Renal cortex interstitium (tissue), 11 donors: ENCODE measurements at regions not wholly inside any gene's neighbourhood (a gene's known extent, or its start where the extent isn't known, plus 50 kb on each side); places are given as distances from the start of the nearest gene placed in this dataset.

Experiments
- DNase-seq, 11 donors: peaks; one replicate each; pipeline ENCODE4 v3.0.0-alpha.2; 2013; ENCODE audit warnings: low read depth in 9 of 11, low spot score in 4 of 11; ENCODE audit errors: extremely low read depth in 1 of 11

DNA sequence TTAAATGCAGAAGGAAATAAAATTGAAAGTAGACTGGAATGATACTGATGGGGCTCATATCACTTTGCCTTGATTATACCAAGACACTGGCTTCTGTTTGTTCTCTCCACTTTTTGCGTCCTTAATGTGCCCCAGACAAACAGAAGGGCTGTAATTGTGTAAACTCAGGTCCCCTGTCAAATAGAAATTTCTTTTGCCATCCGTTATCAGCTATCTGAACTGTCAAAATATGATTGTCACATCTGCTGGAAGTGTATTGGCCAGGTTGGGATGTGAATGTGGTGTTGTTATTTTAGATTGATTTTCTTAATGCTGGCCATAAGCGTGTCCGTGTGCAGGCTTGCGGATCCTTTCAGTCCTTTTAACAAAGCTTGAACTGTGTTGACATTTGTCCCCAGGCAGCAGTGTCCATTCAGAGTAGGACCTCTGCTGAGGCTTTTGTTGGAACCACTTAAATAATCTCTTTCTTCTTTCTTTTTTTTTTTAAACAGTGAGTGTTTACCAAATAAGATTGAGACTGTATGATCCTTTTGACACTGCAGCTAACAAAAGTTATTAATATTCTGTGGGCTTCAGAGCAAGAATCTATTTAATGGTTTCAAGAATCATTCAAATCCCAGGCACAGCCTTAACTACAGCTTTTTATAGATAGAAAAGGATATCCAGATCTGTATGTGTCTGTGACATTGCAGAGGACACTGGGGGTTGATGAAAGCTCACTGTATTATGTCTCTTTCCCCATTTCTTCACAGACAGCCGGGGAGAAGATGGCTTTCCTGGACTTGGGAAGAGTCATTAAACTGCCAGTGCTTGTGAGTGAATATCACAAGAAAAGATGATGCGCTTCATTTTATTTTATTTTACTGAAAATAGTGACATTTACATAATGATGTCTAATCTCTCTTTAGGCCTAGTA is 171.7 kb downstream of the ZNF608 start:
- DNase-seq = no peak

DNA sequence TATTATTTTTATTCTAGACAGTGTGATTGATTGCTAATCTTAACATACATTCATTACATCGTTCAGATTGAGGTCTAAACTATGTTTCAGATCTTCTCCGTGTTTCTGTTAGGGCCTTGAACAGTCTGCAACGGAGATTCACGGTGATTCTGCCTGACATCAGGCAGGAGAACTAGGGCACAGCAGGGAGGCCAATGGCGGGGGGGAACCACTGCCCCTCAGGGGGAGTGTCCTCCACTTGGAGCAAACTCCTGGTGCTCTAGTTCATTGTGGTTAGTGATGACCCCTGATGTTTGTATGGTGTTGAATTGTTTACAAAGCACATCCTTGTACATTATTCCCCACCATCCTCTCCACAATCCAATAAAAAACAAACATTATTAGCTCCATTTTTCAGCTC is 173.5 kb downstream of the ZNF608 start:
- no peak for DNase-seq

DNA sequence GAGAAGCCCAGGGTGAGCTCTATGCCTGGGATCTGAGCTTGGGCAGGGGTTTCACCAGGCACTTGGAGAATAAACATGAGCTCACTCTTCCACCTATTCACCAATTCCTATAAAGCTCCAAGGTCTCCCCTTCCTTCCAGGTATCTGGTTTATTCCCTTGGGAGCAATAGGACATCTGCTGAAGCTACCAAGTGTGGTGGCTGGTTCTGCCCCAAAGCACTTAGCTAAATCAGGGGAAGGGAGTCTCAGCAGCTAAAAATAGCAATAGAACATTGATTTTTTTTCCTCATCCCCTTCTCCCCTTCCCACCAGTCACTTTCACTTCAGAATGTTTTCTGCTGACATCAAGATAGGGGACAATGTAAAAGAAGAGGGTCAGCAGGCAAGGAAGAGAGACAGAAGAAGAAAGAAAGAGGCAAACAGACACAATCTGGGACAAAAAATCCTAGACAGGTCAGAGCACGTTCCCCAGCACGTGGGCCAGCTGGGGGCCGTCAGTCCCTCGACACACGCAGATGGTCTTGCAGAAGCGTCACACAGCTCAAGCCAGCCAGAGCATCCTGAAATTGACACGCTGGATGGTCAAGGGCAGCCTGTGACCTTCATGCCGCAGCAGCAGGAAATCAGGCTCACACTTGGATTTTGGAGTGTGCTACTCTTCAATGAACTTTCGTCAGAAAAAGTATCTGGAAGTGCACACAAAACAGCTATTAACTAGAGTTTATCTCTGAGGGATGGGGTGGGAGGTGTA is 176.0 kb downstream of the ZNF608 start:
- DNase-seq = peak in 1 of 11 donors; percentile 31

DNA sequence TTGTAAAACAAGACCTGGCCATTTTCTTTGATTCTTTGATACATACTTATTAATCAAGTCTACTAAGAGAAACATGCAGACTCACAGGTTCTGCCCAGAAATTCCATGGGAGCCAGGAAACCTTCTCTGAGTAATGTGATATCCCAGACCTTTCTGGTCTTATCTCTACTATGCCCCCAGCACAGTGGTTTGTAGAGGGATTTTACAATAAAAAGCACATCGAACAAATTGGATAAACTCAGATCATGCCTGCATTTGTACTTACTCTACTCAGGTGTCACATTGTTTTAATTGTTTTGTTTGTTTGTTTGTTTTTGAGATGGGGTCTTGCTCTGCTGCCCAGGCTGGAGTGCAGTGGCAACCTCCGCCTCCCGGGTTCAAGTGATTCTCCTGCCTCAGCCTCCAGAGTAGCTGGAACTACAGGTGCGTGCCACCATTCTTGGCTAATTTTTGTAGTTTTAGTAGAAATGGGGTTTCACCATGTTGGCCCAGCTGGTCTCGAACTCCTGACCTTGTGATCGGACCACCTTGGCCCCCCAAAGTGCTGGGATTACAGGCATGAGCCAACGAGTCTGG is 179.5 kb downstream of the ZNF608 start:
- DNase-seq = no peak

DNA sequence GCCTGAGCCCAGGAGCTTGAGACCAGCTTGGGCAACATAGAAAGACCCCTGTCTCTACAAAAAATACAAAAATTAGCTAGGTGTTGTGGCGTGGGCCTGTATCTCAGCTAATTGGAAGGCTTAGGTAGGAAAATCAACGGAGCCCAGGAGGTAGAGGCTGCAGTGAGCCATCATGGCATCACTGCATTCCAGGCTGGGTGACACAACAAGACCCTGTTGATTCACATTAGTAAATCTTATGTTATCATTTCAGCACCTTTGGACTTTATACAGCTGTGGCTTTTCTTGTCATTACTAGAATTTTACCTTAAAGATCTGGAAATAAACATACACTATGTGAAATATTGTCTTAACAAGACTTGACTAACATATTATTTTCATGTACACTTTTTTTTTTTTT is 185.0 kb downstream of the ZNF608 start:
- DNase-seq = no peak

DNA sequence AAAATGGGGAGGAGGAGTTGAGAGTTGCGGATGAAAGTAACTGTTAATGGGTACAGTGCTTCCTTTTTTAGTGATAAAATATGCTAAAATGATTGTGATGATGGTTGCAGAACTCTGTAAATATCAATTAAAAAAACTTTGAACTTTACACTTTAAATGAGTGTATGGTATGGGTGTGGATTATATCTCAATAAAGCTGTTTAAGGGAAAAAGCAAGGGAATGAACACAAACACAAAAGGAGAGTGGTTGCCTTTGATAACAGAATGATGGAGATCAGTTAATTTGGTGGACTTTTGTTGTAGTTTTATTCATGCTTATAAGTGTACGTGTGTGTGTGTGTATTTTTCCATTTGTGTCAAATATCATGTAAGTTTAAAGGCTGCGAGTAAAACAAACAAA is 186.1 kb downstream of the ZNF608 start:
- no peak for DNase-seq

DNA sequence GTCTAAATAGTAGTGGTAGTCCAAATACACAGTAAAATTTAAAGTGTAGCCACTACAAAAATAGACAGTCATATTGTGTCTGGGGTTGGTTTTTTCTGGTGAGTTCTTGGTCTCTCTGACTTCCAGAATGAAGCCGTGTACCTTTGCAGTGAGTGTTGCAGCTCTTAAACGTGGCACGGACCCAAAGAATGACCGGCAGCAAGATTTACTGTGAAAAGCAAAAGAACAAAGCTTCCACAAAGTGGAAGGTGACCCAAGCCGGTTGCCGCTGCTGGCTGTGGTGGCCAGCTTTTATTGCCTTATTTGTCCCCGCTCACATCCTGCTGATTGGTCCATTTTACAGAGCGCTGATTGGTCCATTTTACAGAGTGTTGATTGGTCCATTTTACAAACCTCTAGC is 188.7 kb downstream of the ZNF608 start:
- DNase-seq = no peak

DNA sequence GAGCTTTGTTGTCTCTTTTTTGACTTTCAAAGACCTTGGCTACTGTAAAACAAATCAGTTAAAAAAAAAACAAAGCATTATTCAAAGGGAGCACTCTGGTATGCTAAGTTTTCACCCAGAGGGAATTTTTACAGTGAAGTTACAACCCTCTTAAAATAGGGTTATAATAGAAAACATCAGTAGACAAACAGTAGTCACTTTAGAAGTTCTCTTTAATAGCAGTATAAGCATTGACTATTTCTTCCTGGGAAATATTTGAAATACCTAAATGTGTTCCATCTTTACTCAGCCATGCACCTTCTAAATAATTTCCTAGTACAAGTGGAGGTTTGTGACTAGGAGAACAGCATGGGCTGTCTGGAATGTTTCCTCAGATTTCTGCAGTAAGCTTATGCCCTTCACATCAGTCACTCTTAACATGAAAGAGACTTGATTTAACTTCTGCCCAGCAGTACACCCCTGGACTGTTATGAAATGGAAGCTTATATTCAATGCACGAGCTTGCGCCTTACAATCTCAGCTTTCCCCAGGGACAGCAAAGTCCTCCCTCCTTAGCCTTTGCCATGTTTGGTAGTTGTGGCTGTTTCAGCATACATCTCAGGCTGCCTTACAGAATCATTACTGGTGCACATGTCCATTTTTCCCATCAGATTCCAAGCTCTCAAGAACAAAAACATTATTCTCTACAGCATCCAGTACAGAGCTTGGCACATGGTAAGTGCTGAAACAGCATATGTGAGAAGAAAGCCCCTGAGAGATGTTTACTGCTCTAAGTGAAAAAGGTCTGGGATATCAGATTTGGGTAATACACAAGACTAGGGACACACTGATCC is 191.5 kb downstream of the ZNF608 start:
- DNase-seq = no peak

DNA sequence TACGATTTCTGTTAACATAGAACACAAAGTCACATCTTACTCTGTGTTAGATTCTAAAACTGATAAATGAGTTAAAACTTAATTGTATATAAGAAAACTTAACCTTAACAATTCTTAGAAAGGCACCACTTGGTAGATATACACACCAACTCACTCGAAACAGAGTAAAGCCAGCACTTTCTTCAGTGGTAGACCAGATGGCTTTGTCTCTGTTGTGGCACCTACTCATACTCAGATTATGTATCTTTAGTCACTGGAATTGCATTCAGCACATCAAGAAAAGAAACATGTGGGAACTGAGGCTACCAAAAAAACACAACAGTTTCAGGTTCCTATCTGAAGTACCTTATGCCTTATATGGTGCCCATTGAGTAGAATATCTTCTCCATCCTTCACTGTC is 192.5 kb downstream of the ZNF608 start:
- no peak for DNase-seq

DNA sequence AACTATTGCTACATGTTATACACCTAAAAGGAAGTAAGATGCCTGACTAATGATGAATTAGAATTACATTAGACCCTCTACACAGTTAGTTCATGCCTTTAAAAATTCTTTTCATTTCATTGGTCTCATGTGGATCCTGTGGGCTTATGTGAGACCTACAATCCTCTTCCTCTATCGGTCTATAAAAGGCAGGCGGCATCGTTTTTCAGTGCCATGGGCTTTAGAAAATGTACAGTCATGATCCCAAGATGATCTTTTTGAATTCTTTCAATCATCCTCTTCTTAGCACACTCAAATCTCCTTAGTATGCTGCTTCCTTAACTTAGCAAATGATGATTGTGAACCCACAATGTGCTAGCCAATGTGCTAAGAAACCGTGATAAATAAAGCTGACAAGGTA is 193.9 kb downstream of the ZNF608 start:
- no peak for DNase-seq

DNA sequence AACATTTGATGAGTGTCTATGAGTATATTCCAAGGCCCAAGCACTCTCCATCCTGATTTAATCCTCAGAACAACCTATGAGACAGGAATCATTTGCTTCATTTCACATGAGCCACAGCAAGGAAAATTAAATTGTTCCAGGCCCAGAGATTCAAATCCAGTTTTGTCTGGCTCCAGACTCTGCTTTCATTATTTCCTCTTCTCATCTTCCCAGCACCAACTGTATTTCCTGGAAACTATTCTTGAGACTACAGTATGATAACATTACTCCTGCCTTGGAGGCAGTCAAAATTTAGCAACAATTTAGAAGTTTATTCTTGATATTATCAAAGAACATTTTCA is 194.5 kb downstream of the ZNF608 start:
- no peak for DNase-seq

DNA sequence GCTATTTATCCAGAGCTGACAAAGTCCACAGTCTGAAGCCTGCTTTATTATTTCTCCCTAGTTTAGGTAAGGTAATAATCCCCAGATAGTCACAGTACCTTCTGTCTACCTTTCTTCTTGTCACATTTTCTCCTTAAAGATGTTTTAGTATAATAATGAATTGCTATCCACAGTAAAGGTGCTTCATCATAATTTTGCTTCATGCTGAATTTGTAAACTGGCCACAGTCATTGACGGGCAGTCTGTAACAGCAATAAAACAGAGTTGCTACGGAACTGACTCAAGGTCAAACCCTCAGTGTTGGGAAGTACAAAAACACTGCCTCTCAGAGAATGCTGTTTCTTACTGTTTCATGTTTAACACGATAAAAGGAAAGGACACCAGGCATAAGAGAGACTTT is 195.7 kb downstream of the ZNF608 start:
- no peak for DNase-seq

DNA sequence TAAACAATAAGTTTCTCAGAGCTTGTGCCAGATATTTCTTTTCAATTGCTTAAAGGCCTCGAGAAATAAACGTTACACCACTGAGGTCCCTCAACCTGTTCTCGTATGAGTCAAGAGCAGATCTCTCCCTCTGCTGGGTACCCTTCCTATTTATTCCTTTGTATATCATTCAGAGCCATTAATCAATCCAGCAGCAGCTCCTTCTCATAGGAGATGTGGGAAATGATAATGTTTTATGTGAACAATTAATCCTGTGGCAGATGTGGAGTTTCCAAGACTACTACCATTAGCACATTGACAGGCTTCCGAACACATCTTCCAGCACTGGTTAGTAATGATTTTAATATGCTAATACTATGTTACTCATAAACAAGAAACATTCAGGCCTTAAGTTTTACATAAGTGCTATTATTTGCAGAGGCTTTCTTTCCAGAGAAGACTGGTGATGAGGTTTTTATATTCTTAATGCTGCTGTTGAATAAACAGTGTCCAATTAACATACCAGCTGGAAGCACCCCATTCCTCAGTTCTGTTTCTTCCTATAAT is 196.5 kb downstream of the ZNF608 start:
- DNase-seq = no peak

DNA sequence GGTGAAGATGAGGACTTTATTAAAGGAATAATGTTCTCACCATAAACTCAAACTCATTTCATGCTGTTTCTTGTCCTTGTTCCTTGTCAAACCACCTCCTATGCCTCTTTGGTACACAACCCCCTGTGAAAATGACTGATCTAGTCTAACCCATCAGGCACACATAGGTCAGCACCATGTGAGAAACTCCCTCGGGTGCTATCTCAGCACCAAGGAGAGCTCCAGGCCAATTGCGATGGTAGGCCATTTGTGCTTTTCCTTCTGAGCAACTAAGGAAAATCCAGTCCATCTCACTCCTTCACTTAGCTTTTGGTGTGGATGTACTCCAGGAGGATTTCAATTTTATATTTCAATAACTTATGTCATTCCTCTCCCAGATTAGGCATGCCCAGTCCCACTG is 199.8 kb downstream of the ZNF608 start:
- DNase-seq = peak in 1 of 11 donors; percentile 25

DNA sequence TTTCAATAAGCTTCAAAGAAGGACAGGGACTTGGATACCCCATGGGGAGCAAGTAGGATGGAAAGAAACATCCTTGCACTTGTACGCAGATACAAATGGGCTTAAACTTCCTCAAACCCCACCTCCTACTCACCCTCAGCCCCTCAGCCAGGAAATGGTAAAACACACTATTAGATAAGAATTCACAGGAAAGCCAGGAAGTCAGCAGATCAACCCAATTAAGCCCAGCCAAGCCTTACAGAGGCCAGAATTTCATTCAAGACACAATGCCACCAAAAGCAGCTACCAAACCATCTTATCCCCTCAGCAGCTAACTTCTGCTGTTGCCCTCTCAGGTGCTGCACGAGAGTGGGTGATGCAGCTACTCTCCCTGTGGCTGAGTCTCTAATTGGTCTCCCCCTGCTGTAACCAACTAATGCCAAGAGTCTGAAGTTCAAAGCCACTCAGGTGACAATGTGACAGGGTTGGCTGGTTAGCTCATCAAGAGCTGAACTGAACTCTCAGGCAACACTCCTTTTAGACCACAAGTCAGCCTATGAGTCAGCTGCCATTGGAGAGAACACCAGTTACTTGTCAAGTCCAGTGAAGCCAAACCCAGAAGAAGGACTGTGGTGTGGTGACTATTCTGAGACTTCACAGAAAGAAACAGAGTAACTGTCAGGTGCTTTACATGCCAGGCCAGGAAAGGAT is 201.9 kb downstream of the ZNF608 start:
- no peak for DNase-seq

DNA sequence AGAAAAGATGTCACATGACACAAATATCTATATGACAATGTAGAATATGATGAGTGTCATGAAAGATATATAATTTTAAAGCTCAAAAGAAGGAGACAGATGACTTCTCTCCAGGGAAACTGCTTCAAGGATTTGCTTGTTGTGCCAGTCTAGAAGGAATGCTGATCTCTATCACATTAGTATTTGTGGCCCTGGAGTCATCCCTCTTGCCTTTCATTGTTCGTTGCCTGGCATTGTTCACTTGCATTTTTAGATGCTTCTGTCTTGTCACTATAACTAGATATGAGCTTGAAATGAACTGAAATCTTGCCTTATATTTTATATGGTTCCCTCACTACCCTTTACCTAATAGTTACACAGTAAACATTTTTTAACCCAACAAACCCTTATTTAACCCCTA is 207.5 kb downstream of the ZNF608 start:
- DNase-seq = no peak

DNA sequence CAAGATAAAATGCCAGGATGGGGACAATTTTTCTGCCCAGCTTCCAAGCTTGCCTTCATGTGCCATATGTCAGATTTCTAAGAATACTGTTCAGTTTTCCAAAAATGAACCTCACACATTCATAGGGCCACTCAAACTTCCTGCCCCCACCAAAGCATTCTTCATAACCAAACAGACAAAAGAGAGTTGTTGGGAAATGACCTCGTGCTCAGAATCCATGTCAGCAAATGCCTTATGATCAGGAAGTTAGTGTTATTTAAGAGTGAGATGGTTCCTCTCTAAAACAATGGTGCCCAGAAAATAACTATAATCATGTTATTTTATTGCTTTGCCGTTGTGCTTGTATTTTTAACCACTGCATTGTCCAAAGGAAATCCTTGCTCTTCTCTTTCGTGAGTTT is 208.2 kb downstream of the ZNF608 start:
- DNase-seq = no peak

DNA sequence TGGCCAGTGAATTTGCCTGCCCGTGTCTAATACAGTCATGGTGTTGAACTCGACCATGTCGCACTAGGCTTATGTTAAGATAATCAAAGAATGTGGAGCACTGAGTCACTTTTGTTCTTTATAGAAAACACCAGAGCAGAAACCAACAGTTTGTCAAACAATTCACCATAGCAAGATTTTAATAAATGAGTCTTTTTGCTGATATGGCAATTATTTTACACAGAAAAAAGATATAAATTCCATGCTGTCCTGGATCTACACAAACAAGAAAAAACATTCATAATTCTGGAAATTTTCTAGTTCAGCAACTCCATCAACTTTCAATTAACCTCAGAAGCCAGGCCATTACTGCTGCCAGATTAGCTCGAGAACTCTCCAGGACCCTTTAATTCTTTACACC is 208.9 kb downstream of the ZNF608 start:
- DNase-seq = no peak

DNA sequence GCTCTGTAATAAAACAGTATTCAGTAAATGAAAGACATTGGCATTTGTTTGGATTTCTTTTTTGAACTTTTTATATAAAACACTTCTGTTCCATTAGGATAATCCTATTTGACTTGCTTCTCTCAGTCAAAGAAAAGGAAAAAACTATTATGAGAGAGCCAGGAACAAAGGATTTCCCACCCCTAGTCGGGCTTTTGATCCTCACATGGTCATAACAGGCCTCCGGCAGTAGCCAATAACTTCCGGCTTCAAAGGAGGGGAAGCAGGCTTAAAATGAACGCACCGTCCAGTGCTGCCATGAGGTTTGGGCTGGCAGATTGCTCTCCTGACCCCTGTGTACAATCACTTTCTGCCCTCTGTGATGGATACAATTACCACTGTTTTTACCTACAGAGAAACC is 209.3 kb downstream of the ZNF608 start:
- DNase-seq = no peak
